Fibroblast of lung (primary cell): ENCODE measurements at regions not wholly inside any gene's neighbourhood (a gene's known extent, or its start where the extent isn't known, plus 50 kb on each side); places are given as distances from the start of the nearest gene placed in this dataset.

Experiments
- DNase-seq, 2 donors: peaks; one replicate each; pipeline versions ENCODE4 v3.0.0 to v3.0.0-alpha.2; 2010; ENCODE audit warnings: low read depth in 2 of 2
- H2AFZ ChIP-seq: 2 replicates; pipeline ENCODE4 v1.5.1; 2012; ENCODE audit warnings: low read length, control low read depth, inconsistent platforms
- H3K27ac ChIP-seq: 2 replicates; pipeline ENCODE4 v1.5.1; 2011; ENCODE audit warnings: low read length, control low read depth; ENCODE audit not compliant: insufficient read depth
- H3K27me3 ChIP-seq: 2 replicates; pipeline ENCODE4 v1.5.1; 2011; ENCODE audit warnings: mild to moderate bottlenecking, low read length; ENCODE audit not compliant: control insufficient read depth, insufficient read depth
- H3K36me3 ChIP-seq: 2 replicates; pipeline ENCODE4 v1.5.1; 2011; ENCODE audit warnings: low read length; ENCODE audit not compliant: control insufficient read depth, insufficient read depth
- H3K4me1 ChIP-seq: 2 replicates; pipeline ENCODE4 v1.5.1; 2011; ENCODE audit warnings: low read length; ENCODE audit not compliant: control insufficient read depth, insufficient read depth; ENCODE audit errors: extremely low read depth
- H3K4me2 ChIP-seq: 2 replicates; pipeline ENCODE4 v1.5.1; 2011; ENCODE audit warnings: low read length, control low read depth; ENCODE audit not compliant: insufficient read depth; ENCODE audit errors: extremely low read depth
- H3K4me3 ChIP-seq, 4 experiments: fragments of 200-600 bp in 1 of 4; sonication (generic) in 1 of 4; replicated peaks in 1 of 4; 2 replicates each; pipeline ENCODE4 v1.5.1; 2011 to 2016; ENCODE audit warnings: low read length in 4 of 4, low read depth in 3 of 4, mild to moderate bottlenecking in 3 of 4, control low read depth in 2 of 4, inconsistent platforms in 1 of 4, mixed read lengths in 1 of 4; ENCODE audit not compliant: insufficient read depth in 1 of 4; ENCODE audit errors: control extremely low read depth in 1 of 4
- H3K79me2 ChIP-seq: 2 replicates; pipeline ENCODE4 v1.5.1; 2012; ENCODE audit warnings: mild to moderate bottlenecking, low read length, inconsistent platforms; ENCODE audit not compliant: control insufficient read depth, insufficient read depth
- H3K9ac ChIP-seq: 2 replicates; pipeline ENCODE4 v1.5.1; 2011; ENCODE audit warnings: mild to moderate bottlenecking, low read length, control low read depth; ENCODE audit not compliant: insufficient read depth
- H3K9me3 ChIP-seq: 2 replicates; pipeline ENCODE4 v1.5.1; 2012; ENCODE audit warnings: low read depth, low read length; ENCODE audit not compliant: control insufficient read depth, insufficient read depth
- H4K20me1 ChIP-seq: 2 replicates; pipeline ENCODE4 v1.5.1; 2011; ENCODE audit warnings: low read length; ENCODE audit not compliant: control insufficient read depth, insufficient read depth; ENCODE audit errors: extremely low read depth
- EZH2 ChIP-seq: IDR thresholded peaks from 2 replicates; pipeline ENCODE4 v1.5.1; 2012; ENCODE audit warnings: low read length, control low read depth, mild to moderate bottlenecking; ENCODE audit errors: missing control alignments
- TF ChIP-seq, protein P1 (sequence below), 2 donors: IDR thresholded peaks in 1 of 2; conservative IDR thresholded peaks in 1 of 2; 1 replicate in 1 of 2; 2 replicates in 1 of 2; pipeline ENCODE4 v1.5.1; 2011 to 2012; ENCODE audit warnings: low read length in 2 of 2, control low read depth in 1 of 2, inconsistent platforms in 1 of 2, low read depth in 1 of 2, mild to moderate bottlenecking in 1 of 2

DNA sequence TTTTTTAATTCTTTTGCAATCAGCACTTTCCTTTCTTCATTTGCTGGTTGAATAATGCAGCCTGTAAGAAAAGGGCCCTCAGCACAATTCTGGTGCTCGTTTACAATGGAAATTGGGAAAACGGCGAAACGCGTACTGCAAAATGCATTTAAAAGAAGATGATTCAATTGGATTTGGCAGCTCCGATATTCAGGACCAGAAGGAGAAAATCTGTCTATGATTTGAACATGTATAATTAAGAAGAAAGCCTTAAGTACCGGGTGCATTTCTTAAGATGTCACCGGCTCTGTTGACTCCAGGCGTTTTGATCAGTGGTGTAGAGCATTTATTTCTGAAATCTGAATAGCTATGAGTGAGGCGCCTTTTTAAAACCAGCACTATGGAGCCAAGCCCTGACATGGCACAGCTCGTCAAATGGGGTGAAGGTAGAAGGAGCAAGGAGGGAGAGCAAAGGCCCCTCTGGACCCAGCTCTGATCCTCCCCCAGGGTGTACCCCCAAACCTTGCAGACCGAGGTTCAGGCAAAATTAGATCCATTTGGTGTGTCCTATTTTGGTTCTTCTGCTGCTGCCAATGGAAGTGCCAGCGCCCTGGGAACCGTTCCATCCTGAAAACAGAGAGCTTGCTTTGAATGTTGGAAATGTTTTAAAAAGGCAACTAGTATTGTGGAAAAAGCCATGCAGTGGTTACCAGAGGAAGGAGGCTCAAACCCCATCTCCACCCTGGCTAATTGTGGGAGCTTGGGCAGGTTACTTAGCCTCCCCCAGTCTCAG, 161.4 kb upstream of the RPL38 start:
- no peak overlapping the region for H3K4me3 ChIP-seq

DNA sequence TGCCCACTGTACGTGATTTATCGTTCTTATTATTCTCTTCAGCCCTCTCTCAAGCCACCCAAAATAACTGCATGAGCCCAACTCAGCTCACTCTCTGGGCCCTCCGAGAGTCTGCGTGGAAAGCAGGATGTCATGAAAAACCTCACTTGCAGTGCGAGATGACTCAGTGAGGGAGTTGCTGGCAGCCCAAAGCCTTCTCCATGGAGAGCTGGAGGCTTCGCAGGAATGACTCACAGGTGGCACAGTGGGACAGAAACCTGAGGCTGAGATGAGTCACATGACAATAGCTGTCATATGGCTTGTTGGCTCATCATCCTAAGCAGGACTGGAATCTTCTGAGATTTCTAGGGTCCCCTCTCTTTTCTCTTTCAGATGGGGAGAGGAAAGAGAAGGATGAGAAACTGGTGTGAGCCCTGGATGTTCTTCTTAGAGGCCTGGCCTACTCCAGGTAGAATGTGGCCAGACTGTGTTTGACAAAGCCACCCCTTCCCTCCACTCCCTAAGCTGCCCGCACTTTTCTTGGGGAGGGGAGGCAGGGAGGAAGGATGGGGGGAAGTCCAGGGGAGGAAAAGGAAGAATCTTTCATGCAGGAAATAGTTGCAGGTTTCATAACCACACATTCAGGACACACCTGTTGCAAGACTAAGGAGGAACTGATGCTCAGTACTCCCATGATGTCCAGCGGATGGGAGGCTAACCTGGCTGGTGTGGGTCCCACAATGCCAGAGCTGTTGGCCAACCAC, 160.6 kb upstream of the RPL38 start:
- H3K9ac ChIP-seq, result no peak overlapping the region
- H3K4me2 ChIP-seq, result no peak overlapping the region
- no peak overlapping the region for H3K27ac ChIP-seq
- H2AFZ ChIP-seq, result no peak overlapping the region
- no peaks in the 10 kb centered on the region for H4K20me1 ChIP-seq
- DNase-seq, result peak; percentile 31 to 85
- H3K4me1 ChIP-seq, result no peaks in the 10 kb centered on the region
- H3K27me3 ChIP-seq, result no peaks in the 10 kb centered on the region
- no peak overlapping the region for H3K4me3 ChIP-seq
- no peak for TF ChIP-seq EZH2
- TF ChIP-seq, protein P1, sequence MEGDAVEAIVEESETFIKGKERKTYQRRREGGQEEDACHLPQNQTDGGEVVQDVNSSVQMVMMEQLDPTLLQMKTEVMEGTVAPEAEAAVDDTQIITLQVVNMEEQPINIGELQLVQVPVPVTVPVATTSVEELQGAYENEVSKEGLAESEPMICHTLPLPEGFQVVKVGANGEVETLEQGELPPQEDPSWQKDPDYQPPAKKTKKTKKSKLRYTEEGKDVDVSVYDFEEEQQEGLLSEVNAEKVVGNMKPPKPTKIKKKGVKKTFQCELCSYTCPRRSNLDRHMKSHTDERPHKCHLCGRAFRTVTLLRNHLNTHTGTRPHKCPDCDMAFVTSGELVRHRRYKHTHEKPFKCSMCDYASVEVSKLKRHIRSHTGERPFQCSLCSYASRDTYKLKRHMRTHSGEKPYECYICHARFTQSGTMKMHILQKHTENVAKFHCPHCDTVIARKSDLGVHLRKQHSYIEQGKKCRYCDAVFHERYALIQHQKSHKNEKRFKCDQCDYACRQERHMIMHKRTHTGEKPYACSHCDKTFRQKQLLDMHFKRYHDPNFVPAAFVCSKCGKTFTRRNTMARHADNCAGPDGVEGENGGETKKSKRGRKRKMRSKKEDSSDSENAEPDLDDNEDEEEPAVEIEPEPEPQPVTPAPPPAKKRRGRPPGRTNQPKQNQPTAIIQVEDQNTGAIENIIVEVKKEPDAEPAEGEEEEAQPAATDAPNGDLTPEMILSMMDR (conservative IDR thresholded peaks at IDR 0.05 in 1 of 2, IDR thresholded peaks at IDR 0.05 in 1 of 2; ENCODE audit: low read depth in 1 of 2, low read length in 2 of 2), result no peak
- no peaks in the 10 kb centered on the region for H3K79me2 ChIP-seq
- H3K36me3 ChIP-seq, result no peaks in the 10 kb centered on the region
- no peaks in the 10 kb centered on the region for H3K9me3 ChIP-seq

More for the DNA sequence above, 161.4 kb upstream of the RPL38 start:
- Histone ChIP-seq H3K27me3 (no peaks in the 10 kb centered on the region), H3K27ac (no peak overlapping the region), H3K4me2 (no peak overlapping the region), H3K9ac (no peak overlapping the region), H3K4me1 (no peaks in the 10 kb centered on the region), H3K79me2 (no peaks in the 10 kb centered on the region), H4K20me1 (no peaks in the 10 kb centered on the region), H3K36me3 (no peaks in the 10 kb centered on the region), H3K9me3 (no peaks in the 10 kb centered on the region), H2AFZ (no peak overlapping the region)
- TF ChIP-seq, protein P1 (conservative IDR thresholded peaks at IDR 0.05 in 1 of 2, IDR thresholded peaks at IDR 0.05 in 1 of 2; ENCODE audit: low read depth in 1 of 2, low read length in 2 of 2), result no peak
- no peak for TF ChIP-seq EZH2
- DNase-seq, result no peak

DNA sequence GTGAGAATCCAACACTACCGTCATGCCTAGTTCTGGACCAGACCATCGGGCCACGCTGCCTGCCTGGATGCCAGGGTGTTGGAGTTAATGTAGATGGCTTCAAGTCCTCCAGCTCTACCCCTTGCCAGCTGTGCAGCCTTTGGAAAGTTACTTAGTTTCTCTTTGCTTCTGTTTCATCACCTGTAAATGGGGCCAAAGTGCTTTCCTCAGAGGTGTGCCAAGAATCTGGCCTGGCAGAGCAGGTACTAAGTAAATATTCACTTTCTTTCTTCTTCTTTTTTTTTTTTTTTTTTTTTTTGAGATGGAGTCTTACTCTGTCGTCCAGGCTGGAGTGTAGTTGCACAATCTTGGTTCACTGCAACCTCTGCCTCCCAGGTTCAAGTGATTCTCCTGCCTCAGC, 159.5 kb upstream of the RPL38 start:
- no peak overlapping the region for H3K4me3 ChIP-seq
- no peaks in the 10 kb centered on the region for H3K4me1 ChIP-seq
- H3K4me2 ChIP-seq, result no peak overlapping the region
- no peaks in the 10 kb centered on the region for H3K79me2 ChIP-seq
- no peak overlapping the region for H2AFZ ChIP-seq
- no peak overlapping the region for H3K27ac ChIP-seq
- no peak for DNase-seq
- H3K9ac ChIP-seq, result no peak overlapping the region
- H3K9me3 ChIP-seq, result no peaks in the 10 kb centered on the region
- H4K20me1 ChIP-seq, result no peaks in the 10 kb centered on the region
- H3K36me3 ChIP-seq, result no peaks in the 10 kb centered on the region
- no peak for TF ChIP-seq EZH2
- TF ChIP-seq, protein P1 (conservative IDR thresholded peaks at IDR 0.05 in 1 of 2, IDR thresholded peaks at IDR 0.05 in 1 of 2; ENCODE audit: low read depth in 1 of 2, low read length in 2 of 2), result no peak
- H3K27me3 ChIP-seq, result no peaks in the 10 kb centered on the region
